Activated CD8-positive, alpha-beta memory T cell treated with anti-CD3 and anti-CD28 coated beads for 36 hours (primary cell): ENCODE measurements at regions not wholly inside any gene's neighbourhood (a gene's known extent, or its start where the extent isn't known, plus 50 kb on each side); places are given as distances from the start of the nearest gene placed in this dataset.
"Not testable (repeated sequence)": the region's sequence is repeated elsewhere in the genome, so short reads cannot be mapped to it uniquely, and the experiment has no call there.

Experiments used
- CTCF ChIA-PET: fragments of 350-600 bp; sonication (Branson Sonifier 250); formaldehyde crosslinking; loops from one replicate; lab custom pipeline; 2021; ENCODE audit warnings: antibody characterized with exemption; lab: Charles Lee
- POLR2A ChIA-PET: fragments of 350-600 bp; sonication (Branson Sonifier 250); formaldehyde crosslinking; loops from one replicate; lab custom pipeline; 2021; ENCODE audit warnings: antibody characterized with exemption; lab: Charles Lee

DNA sequence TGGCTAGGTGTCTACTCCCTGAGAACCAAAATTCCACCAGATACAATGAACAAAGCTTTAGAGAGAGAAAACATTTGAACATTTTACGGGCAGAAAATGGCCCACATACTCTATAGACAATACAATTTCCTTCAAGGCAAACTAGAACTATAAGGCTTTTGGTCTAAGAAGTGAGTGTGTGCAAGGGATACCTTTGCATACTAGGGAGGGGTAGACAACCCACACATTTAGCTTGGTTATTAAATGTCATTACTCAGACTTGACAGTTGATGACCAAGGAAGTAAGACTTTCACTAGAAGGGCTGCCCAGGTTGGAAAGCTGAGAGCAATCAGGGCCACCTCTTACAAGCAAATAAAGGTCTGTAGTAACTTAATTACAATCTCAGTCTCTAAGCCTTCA lies 64.0 kb upstream of the PLEKHM1 start:
- POLR2A ChIA-PET, CTCF ChIA-PET: not testable (repeated sequence)

DNA sequence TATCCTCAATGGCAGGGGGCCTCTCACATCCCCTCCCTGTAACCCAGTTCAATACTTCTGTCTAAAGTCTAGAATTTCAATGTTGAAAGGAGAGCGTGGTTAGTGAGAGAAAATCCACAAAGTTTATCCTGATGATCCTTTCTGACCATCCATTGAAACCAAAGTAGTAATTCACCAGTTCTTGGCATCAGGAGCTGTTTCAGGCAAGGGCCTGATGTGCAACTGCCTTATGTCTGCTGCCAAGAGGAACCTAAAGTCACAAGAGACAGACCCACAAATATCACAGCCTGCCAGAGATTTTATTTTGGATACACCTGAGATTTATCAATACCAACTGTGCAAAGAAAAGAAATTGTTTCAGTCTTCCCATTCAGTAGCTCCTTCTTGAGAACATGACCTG lies 68.3 kb upstream of the PLEKHM1 start:
- CTCF ChIA-PET, POLR2A ChIA-PET: not testable (repeated sequence)

DNA sequence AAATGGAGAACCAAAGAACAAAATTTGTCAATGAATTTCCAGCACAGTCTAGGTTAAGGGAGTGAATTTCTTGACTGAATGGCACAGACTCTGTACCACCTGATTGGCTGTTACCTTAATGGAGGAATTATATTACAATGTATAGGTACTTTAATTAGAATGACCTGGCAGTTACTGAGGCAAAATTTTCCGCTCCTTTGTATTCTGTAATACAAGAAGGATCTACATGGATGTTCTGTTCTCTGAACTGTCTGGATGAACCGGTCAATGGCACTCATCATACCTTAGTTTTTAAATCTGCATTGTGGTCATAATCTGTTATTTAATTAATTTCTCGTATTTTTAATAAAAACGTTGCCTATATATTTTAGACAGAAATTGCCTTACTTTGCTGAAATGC lies 72.3 kb upstream of the PLEKHM1 start:
- CTCF ChIA-PET, POLR2A ChIA-PET: not testable (repeated sequence)

DNA sequence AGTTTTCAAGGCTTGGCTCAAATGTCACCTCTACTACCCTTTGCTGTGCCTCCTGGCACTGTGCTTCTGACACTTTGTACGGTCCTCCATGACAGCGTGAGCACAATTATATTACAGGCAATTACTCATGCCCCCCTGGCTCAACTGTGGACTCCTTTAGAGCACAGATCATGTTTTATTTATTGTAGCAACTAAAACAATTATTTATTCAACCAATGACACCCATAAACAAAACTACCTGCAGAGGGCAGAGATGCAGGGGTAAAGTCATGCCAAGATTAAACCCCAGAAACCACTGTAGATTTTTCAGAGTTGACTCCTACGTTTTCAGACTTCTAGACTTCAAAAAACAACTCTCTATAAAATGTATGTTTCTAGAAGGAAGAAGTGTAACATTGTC lies 72.8 kb upstream of the PLEKHM1 start:
- CTCF ChIA-PET, POLR2A ChIA-PET: not testable (repeated sequence)

DNA sequence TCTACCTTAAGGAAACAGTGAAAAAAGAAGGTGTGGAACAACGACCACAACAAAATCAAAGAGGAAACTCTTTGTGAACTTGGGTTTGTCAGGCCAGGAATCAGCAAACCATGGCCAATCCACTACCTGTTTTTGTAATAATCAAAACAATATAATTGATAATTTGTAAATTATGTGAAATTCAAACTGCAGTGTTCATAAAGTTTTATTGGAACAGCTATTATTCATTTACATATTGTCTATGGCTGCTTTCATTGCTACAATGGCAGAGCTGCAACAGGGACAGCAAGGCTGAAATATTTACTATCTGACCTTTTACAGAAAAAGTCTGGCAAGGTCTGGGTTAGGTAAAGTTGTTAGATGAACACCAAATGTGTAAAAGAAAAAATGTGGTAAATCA lies 77.8 kb upstream of the PLEKHM1 start:
- CTCF ChIA-PET, POLR2A ChIA-PET: not testable (repeated sequence)

DNA sequence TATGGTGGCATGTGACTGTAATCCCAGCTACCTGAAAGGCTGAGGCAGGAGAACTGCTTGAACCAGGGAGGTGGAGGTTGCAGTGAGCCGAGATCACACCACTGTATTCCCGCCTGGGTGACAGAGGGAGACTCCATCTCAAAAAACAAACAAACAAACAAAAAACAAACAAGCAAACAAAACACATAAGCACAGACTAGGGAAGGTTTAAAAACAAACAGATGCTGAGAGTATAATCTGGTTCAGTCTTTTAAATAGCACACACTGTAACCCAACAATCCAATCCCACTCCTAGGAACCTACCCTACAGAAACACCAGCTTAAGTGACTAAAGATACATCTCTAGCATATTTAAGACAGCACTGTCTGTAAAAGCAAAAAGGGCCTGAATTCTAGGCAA lies 82.8 kb upstream of the PLEKHM1 start:
- CTCF ChIA-PET, POLR2A ChIA-PET: not testable (repeated sequence)

DNA sequence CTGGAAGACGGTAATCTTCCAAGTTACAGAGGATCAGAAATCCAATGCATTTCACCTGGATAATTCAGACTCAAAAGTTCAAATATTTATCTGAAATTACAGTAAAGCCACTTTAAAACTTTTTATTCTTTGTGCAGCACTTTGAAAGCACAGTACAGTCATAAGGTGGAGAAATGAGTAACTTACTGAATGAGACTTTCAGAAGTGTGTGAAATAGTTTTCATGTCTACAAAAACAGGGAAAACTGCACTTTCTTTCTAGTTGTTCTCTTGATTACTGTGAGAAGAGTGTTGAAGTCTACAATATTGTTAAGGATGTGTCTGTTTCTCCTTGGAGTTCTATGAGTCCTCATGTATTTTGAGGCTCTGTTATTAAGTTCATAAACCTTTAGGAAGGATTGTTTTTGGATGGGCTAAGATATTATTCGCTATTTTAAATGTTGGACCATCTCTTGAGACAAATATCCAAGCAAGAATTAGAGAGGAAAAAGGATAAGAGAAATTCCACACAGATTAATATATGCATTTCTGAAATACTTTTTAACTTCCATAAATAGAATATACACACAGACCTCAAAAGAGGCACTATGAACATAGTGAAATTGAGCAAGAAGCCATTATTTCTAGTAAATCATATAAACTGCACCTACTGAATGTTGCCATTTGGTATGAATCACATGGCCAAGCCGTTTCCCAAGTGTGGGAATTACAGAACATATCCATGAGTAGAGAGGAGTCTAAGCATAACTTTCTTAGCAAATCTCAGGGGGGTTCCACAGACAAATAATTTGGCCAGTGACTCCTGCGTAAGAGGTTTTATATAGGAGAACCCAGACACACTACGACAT lies 83.6 kb upstream of the PLEKHM1 start:
- POLR2A ChIA-PET = no interaction called here
- CTCF ChIA-PET = no interaction called here

DNA sequence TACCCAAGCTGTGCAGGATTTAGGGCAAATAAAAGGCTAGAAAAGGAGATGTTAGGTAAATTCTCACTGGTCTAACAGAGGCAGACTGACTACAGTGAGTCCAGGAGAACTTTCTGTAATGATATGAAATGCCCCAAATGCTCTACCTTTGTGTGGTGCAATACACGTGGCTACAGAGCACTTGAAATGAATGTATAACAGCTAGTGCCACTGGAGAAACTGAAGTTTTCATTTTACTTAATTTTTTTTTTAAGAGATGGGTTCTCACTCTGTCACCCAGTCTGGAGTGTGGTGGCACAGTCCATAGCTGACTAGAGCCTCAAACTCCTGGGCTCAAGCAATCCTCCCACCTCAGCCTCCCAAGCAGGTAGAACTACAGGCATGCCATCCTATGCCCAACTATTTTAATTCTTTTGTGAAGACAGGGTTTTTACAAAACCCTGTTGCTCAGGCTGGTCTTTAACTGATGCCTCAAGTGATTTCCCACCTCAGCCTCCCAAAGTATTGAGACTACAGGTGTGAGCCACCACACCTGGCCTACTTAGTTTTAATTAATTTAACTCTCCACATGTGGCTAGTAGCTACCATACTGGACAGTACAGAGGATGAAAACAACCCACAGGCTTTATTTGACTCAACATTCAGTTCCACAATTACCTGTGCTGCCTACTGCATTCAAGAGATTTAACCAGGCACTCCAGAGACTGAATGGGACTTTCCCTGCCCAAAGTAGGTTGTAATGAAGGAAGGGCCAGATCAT lies 84.8 kb upstream of the PLEKHM1 start:
- POLR2A ChIA-PET = no interaction called here
- CTCF ChIA-PET = no interaction called here

DNA sequence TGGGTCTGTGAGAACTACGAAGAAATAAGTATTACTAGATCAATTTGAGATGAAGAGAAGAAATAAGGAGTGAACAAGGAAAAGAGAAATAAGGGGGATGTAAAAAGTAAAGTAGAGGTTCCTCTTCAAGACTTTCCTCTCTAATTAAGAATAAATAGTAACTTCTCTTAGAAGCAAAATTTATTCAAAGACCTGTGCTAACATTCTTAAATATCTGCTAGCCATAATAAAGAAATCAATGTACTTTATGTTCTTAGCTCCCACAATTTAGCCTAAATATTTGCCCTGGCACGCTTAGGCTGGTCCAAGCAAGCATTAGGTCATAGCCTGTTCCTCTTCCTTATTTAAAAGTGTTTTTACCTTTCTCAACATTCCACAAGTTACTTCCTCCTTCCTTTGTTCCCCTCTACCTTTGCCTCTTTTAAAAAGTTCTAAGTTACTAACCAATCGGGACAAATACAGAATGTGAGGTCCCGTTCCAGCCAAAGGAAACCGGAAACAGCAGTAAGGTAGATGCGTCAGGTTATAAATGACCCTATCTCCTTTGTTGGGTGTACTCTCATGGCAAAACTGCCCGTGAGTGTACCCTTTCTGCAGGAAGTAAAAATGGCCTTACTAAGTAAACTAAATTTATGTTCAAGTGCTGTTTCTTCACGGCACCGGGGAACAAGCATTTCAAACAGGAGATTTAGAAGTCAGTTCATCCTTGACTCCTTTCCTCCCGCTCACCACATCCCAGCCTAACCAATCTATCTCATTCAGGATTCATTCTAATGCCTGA lies 86.2 kb upstream of the PLEKHM1 start:
- CTCF ChIA-PET = not testable (repeated sequence)

GRCh38 chr17:45577571-45578279 lies 87.2 kb upstream of the PLEKHM1 start:
- CTCF ChIA-PET = no interaction called here
- POLR2A ChIA-PET = no interaction called here

More for the DNA sequence above, 86.2 kb upstream of the PLEKHM1 start:
- POLR2A ChIA-PET = not testable (repeated sequence)

DNA sequence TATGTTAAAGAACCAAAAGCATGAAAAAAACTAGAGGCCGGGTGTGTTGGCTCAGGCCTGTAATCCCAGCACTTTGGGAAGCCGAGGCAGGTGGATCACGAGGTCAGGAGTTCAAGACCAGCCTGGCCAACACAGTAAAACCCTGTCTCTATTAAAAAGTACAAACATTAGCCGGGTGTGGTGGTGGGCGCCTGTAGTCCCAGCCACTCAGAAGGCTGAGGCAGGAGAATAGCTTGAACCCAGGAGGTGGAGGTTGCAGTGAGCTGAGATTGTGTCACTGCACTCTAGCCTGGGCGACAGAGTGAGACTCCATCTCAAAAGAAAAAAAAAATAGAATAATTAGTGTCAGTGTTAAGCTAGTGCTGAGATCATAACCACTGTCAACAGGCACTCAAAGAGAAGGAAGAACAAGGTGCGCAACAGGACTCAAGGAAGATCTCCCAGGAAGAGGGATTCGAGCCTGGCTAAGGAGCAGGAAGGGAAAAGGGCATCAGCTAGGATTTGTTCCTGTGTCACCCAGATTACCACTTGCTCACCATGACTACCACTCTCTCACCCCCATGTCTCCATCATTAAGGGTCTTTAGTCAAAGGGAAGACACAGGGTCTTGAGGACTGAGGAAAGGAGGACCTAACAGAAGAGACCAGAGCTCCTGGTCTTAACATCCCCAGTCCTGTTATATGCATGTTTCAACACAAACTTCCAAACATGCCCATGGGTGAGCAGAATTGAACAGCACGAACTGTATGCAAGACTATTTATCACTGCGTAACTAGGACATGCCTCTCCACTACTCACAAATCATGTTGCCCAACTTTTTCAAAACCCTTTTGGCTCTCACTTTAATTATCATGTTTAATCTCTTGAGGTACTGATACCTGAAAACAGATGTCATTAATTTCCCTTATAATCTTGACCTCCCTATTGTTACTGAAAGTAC lies 88.3 kb upstream of the PLEKHM1 start:
- CTCF ChIA-PET = no interaction called here
- POLR2A ChIA-PET = interaction anchor here (0.7 kb wide), 1 partner anchor 286 kb away, joined by 6 read pairs; no protein-coding TSS in a partner anchor

DNA sequence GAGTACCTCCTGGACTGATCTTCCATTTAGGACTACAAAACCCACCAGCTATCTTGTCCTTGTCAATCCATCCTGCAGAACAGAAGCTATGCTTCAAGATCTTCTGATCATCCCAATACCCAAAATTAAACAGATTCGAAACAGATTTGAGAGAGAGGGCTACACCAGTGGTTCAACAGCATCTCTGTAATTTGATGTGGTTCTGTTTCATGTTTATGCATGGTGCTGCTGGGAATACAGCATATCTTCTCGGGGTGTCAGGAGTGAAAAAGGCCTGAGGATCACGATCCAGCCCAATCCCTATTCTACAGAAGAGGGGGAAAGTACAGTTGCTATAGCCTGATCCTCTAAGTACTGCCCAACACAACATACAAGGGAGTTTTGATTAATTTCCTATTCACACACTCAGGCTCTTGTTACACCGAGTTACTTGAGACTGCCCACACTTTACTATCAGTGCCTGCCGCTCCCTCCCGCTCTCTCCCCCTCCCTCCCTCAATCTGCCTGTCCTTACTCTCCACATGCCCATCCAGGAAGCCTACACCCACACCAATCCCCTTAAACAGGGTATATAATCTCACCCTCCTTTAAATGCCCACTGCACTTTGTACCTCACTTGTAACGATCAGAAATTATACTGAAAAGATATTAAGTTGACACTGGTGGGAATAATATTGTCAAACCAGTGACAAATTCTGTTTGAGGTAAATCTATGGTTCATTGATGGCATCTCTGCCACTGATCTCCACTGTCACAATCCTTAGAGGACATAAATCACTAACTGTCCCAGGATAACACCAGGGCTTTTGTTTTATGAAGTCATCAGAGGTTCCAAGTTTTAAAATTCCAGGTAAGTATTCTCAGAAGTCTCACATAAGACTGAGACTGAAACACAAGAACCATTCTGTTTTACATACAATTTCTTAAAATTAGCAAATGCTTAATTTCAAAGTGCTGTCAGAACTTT lies 89.3 kb upstream of the PLEKHM1 start:
- POLR2A ChIA-PET = no interaction called here
- CTCF ChIA-PET = no interaction called here

GRCh38 chr17:45580924-45581323 lies 90.4 kb upstream of the PLEKHM1 start:
- CTCF ChIA-PET = no interaction called here
- POLR2A ChIA-PET = no interaction called here

DNA sequence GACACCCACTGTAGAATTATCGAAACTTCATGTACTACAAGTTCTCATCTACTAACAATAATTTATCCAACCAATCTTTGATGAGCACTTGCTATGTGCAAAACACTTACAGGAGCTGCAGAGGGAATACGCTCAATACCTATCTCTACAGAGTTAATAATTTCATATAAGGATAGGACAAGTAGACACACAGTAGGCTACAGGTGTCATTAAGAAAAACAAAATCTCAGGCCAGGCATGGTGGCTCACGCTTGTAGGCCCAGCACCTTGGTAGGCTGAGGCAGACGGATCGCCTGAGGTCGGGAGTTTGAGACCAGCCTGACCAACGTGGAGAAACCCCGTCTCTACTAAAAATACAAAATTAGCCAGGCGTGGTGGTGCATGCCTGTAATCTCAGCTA lies 91.3 kb upstream of the PLEKHM1 start:
- CTCF ChIA-PET = no interaction called here
- POLR2A ChIA-PET = interaction anchor here (0.6 kb wide), 1 partner anchor 560 kb away, joined by 3 read pairs; no protein-coding TSS in a partner anchor

GRCh38 chr17:45584092-45585036 lies 93.8 kb upstream of the PLEKHM1 start:
- ChIA-PET POLR2A (interaction anchor here (0.6 kb wide), 1 partner anchor 704 kb away, joined by 3 read pairs; no protein-coding TSS in a partner anchor), CTCF (interaction anchor here (0.7 kb wide), 1 partner anchor 205 kb away, joined by 3 read pairs; no protein-coding TSS in a partner anchor)
